ENCODE measurements at regions not wholly inside any gene's neighbourhood (a gene's known extent, or its start where the extent isn't known, plus 50 kb on each side); places are given as distances from the start of the nearest gene placed in this dataset.

GRCh38 chr7:25714013-25714412 lies 438.0 kb upstream of the NFE2L3 start:
- Mint-ChIP-seq H3K4me3 (ENCODE audit: unreplicated experiment) (no peak overlapping the region), H3K27ac (ENCODE audit: unreplicated experiment) (no peak overlapping the region), H3K27me3 (ENCODE audit: unreplicated experiment) (no peaks in the 10 kb centered on the region), H3K4me1 (ENCODE audit: unreplicated experiment) (no peaks in the 10 kb centered on the region), H3K9me3 (ENCODE audit: unreplicated experiment) (no peaks in the 10 kb centered on the region), H3K36me3 (ENCODE audit: low read depth, unreplicated experiment) (no peaks in the 10 kb centered on the region)
- DNase-seq (ENCODE audit: low spot score) = no peak
- TF ChIP-seq CTCF (IDR thresholded peaks at IDR 0.05; ENCODE audit: unreplicated experiment) = no peak

DNA sequence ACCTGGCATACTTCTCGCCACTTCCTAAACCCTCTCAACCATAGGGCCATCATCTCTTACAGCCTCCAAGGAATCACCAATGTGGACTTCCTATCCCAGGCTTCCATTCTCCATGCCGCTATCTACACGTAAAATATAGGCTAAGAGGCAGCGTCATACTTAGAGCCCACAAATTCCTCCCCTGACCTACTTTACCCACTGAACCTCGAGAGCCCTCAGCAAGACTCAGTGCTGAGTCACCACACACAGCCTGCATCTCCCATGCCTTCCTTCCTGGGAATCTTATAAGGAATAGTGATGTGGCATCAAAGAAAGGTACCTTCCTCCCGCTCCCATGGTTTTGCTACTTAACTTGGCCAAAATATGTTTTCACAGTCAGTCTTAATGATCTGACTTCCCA lies 435.6 kb upstream of the NFE2L3 start:
- H3K4me1 Mint-ChIP-seq (ENCODE audit: unreplicated experiment) = no peaks in the 10 kb centered on the region
- no peak for DNase-seq (ENCODE audit: low spot score)
- H3K27me3 Mint-ChIP-seq (ENCODE audit: unreplicated experiment) = no peaks in the 10 kb centered on the region
- H3K9me3 Mint-ChIP-seq (ENCODE audit: unreplicated experiment) = no peaks in the 10 kb centered on the region
- H3K36me3 Mint-ChIP-seq (ENCODE audit: low read depth, unreplicated experiment) = no peaks in the 10 kb centered on the region
- no peak for TF ChIP-seq CTCF (IDR thresholded peaks at IDR 0.05; ENCODE audit: unreplicated experiment)
- no peak overlapping the region for H3K27ac Mint-ChIP-seq (ENCODE audit: unreplicated experiment)
- H3K4me3 Mint-ChIP-seq (ENCODE audit: unreplicated experiment) = no peak overlapping the region

DNA sequence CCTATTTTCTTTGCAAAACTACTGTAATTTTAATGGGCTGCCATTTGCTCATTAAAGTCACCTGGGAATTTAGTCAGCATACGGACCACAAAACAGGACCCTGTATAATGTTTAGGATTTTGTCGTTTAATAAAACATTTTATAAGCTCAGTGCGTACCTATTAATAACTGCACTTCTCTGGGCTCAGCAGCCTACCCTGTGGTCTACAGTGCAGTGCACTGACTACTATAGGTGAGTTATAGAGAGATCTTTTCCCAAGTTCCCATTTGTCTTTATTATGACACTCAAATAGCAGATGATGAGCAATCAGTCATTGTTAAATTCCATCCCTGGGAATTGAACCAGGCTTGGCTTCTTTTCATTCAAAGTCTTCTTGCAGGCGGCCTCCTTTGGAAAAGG lies 433.4 kb upstream of the NFE2L3 start:
- no peaks in the 10 kb centered on the region for H3K9me3 Mint-ChIP-seq (ENCODE audit: unreplicated experiment)
- TF ChIP-seq CTCF (IDR thresholded peaks at IDR 0.05; ENCODE audit: unreplicated experiment) = no peak
- no peaks in the 10 kb centered on the region for H3K36me3 Mint-ChIP-seq (ENCODE audit: low read depth, unreplicated experiment)
- H3K4me3 Mint-ChIP-seq (ENCODE audit: unreplicated experiment) = no peak overlapping the region
- no peak for DNase-seq (ENCODE audit: low spot score)
- H3K27me3 Mint-ChIP-seq (ENCODE audit: unreplicated experiment) = no peaks in the 10 kb centered on the region
- no peak overlapping the region for H3K27ac Mint-ChIP-seq (ENCODE audit: unreplicated experiment)
- H3K4me1 Mint-ChIP-seq (ENCODE audit: unreplicated experiment) = no peaks in the 10 kb centered on the region

- Mint-ChIP-seq H3K4me1 (ENCODE audit: unreplicated experiment) (no peaks in the 10 kb centered on the region), H3K27me3 (ENCODE audit: unreplicated experiment) (no peaks in the 10 kb centered on the region), H3K27ac (ENCODE audit: unreplicated experiment) (no peak overlapping the region), H3K36me3 (ENCODE audit: low read depth, unreplicated experiment) (no peaks in the 10 kb centered on the region), H3K9me3 (ENCODE audit: unreplicated experiment) (no peaks in the 10 kb centered on the region), H3K4me3 (ENCODE audit: unreplicated experiment) (no peak overlapping the region)
- no peak for TF ChIP-seq CTCF (IDR thresholded peaks at IDR 0.05; ENCODE audit: unreplicated experiment)
- DNase-seq (ENCODE audit: low spot score) = no peak
These were observed 432.7 kb upstream of the NFE2L3 start for GRCh38 chr7:25719190-25719896.

DNA sequence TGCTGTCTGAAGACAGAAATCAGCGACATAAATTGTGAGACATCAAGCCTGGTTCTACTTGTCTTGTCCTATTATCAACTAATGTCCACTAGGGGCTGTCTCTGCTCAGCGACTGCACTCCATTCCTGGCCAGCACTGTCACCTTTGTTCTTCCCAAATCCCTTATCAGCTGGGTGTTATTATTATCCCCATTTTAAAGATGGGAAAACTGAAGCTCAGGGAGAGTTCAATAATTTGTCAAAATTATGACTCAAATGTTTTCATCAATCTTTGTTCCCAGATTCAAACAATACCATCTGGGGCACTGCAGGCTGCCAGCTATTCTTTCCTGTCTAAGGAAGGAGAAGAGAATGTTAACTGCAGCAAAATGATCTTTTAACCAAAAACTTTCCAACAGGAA lies 431.6 kb upstream of the NFE2L3 start:
- Mint-ChIP-seq H3K4me1 (ENCODE audit: unreplicated experiment) (no peaks in the 10 kb centered on the region), H3K4me3 (ENCODE audit: unreplicated experiment) (no peak overlapping the region), H3K9me3 (ENCODE audit: unreplicated experiment) (no peaks in the 10 kb centered on the region), H3K27ac (ENCODE audit: unreplicated experiment) (no peak overlapping the region), H3K27me3 (ENCODE audit: unreplicated experiment) (no peaks in the 10 kb centered on the region), H3K36me3 (ENCODE audit: low read depth, unreplicated experiment) (no peaks in the 10 kb centered on the region)
- DNase-seq (ENCODE audit: low spot score) = no peak
- TF ChIP-seq CTCF (IDR thresholded peaks at IDR 0.05; ENCODE audit: unreplicated experiment) = peak; percentile 56
